ENCODE measurements at regions not wholly inside any gene's neighbourhood (a gene's known extent, or its start where the extent isn't known, plus 50 kb on each side); places are given as distances from the start of the nearest gene placed in this dataset.

- TF ChIP-seq, protein P1, sequence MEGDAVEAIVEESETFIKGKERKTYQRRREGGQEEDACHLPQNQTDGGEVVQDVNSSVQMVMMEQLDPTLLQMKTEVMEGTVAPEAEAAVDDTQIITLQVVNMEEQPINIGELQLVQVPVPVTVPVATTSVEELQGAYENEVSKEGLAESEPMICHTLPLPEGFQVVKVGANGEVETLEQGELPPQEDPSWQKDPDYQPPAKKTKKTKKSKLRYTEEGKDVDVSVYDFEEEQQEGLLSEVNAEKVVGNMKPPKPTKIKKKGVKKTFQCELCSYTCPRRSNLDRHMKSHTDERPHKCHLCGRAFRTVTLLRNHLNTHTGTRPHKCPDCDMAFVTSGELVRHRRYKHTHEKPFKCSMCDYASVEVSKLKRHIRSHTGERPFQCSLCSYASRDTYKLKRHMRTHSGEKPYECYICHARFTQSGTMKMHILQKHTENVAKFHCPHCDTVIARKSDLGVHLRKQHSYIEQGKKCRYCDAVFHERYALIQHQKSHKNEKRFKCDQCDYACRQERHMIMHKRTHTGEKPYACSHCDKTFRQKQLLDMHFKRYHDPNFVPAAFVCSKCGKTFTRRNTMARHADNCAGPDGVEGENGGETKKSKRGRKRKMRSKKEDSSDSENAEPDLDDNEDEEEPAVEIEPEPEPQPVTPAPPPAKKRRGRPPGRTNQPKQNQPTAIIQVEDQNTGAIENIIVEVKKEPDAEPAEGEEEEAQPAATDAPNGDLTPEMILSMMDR (IDR thresholded peaks at IDR 0.05; ENCODE audit: control insufficient read depth, extremely low read depth, insufficient read depth): no peak
- no peak overlapping the region for H3K4me3 ChIP-seq (ENCODE audit: low read depth, low read length)
- DNase-seq (ENCODE audit: low read depth): no peak
Measured at GRCh38 chr3:99470841-99471240, 167.6 kb upstream of the COL8A1 start.

GRCh38 chr3:99468918-99469317 lies 169.5 kb upstream of the COL8A1 start:
- TF ChIP-seq, protein P1 (IDR thresholded peaks at IDR 0.05; ENCODE audit: control insufficient read depth, extremely low read depth, insufficient read depth): no peak
- no peak for DNase-seq (ENCODE audit: low read depth)
- no peak overlapping the region for H3K4me3 ChIP-seq (ENCODE audit: low read depth, low read length)

GRCh38 chr3:99467420-99467819 lies 171.0 kb upstream of the COL8A1 start:
- no peak for DNase-seq (ENCODE audit: low read depth)
- H3K4me3 ChIP-seq (ENCODE audit: low read depth, low read length): no peak overlapping the region
- TF ChIP-seq, protein P1 (IDR thresholded peaks at IDR 0.05; ENCODE audit: control insufficient read depth, extremely low read depth, insufficient read depth): no peak

DNA sequence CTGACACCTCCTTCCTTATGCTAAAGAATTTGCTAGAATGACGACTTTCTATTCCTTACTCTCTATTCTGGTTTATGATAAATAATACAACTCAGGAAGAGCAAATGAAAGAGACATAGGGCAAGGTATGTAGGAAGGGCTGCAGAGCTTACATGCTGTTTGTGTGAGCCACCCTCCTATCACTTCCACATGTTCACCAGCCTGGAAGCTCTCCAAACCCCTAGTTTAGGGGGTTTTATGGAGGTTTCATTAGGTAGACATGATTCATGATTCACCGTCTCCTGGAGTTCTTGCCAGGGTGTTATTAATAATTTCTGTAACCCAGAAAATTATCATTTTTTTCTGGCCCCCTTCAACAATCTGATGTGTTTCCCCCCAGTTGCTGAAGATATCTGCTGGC lies 172.1 kb upstream of the COL8A1 start:
- DNase-seq (ENCODE audit: low read depth): no peak
- no peak overlapping the region for H3K4me3 ChIP-seq (ENCODE audit: low read depth, low read length)
- TF ChIP-seq, protein P1 (IDR thresholded peaks at IDR 0.05; ENCODE audit: control insufficient read depth, extremely low read depth, insufficient read depth): no peak

DNA sequence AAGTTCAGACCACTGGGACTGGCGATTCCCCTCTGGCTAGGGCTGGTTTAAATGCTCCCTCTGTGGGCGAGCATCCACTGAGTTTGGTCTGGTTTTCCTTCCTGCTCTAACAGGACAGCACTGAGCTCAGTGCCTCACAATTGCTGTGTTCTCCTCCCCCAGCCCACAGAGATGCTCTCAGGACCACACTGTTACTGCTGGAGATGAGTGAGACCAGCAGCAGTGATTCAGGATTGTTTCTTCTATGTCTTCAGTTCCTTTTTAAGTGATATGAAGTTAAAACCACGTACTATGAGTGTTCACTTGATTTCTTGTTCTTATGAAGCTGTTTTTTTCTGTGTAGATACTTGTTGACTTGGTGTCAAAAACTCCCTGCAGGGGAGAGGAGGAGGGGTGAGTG lies 180.4 kb upstream of the COL8A1 start:
- TF ChIP-seq, protein P1 (IDR thresholded peaks at IDR 0.05; ENCODE audit: control insufficient read depth, extremely low read depth, insufficient read depth): no peak
- no peak overlapping the region for H3K4me3 ChIP-seq (ENCODE audit: low read depth, low read length)
- no peak for DNase-seq (ENCODE audit: low read depth)

DNA sequence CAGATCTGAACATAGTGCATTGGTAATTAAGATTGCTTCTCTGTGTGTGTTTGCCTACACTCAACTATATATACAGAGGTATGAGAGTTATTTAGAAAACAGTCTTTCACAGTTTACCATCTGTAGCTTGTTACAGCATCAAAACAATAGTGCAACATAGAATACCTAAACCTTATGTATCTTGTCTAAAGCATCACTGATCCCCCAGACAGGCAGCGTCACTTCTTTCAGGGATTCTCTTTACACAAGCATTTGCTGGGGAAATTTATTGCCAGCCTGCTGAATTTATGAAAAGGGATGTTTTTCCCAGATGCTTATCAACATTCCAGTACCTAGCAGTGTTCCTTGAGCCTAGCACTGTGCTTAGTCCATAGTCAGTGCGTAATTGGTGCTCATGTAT lies 195.8 kb upstream of the COL8A1 start:
- DNase-seq (ENCODE audit: low read depth): no peak
- no peak overlapping the region for H3K4me3 ChIP-seq (ENCODE audit: low read depth, low read length)
- TF ChIP-seq, protein P1 (IDR thresholded peaks at IDR 0.05; ENCODE audit: control insufficient read depth, extremely low read depth, insufficient read depth): no peak

GRCh38 chr3:99439892-99440291 lies 198.5 kb upstream of the COL8A1 start:
- H3K4me3 ChIP-seq (ENCODE audit: low read depth, low read length): no peak overlapping the region
- no peak for DNase-seq (ENCODE audit: low read depth)
- TF ChIP-seq, protein P1 (IDR thresholded peaks at IDR 0.05; ENCODE audit: control insufficient read depth, extremely low read depth, insufficient read depth): no peak

All from LNCaP clone FGC (cell line).